SK-N-SH (cell line): ENCODE measurements at regions not wholly inside any gene's neighbourhood (a gene's known extent, or its start where the extent isn't known, plus 50 kb on each side); places are given as distances from the start of the nearest gene placed in this dataset.

Experiments
- CTCF ChIA-PET: fragments of 300-600, 350-600 bp; formaldehyde crosslinking; extraction: SDS; loops from one replicate; lab custom pipeline; 2021; lab: Yijun Ruan, JAX
- POLR2A ChIA-PET: fragments of 350-600 bp; sonication (Branson Sonifier 250); formaldehyde crosslinking; extraction: SDS; loops from one replicate; lab custom pipeline; 2020; ENCODE audit warnings: antibody characterized with exemption, inconsistent platforms; lab: Yijun Ruan, JAX
- DNase-seq: peaks from one replicate; pipeline ENCODE4 v3.0.0; 2012
- H2AFZ ChIP-seq: fragments of 200-600 bp; sonication (generic); 2 replicates; pipeline ENCODE4 v1.8.1; 2016; ENCODE audit warnings: antibody characterized with exemption, mild to moderate bottlenecking, low read depth
- H3F3A ChIP-seq: fragments of 200-600 bp; sonication (generic); replicated peaks from 2 replicates; pipeline ENCODE3; 2016; ENCODE audit warnings: antibody characterized with exemption, mild to moderate bottlenecking; ENCODE audit not compliant: insufficient read depth
- H3K27ac ChIP-seq, 2 experiments: fragments of 200-500 bp in 1 of 2; fragments of 200-600 bp in 1 of 2; sonication (Bioruptor generic) in 1 of 2; sonication (generic), shearing (Covaris generic) in 1 of 2; 2 replicates each; pipeline versions ENCODE4 v1.5.1 to v1.6.1; 2014 to 2016; ENCODE audit warnings: low read depth in 2 of 2, inconsistent platforms in 1 of 2, low read length in 1 of 2, mild to moderate bottlenecking in 1 of 2, mixed read lengths in 1 of 2
- H3K27me3 ChIP-seq: fragments of 200-600 bp; sonication (generic), shearing (Covaris generic); 2 replicates; pipeline ENCODE4 v1.6.1; 2016; ENCODE audit warnings: mixed run types; ENCODE audit not compliant: insufficient read depth
- H3K36me3 ChIP-seq, 2 experiments: fragments of 200-500 bp in 1 of 2; fragments of 200-600 bp in 1 of 2; sonication (Bioruptor generic) in 1 of 2; sonication (generic) in 1 of 2; replicated peaks in 1 of 2; 2 replicates each; pipeline versions ENCODE3 to v1.5.1; 2014 to 2016; ENCODE audit warnings: low read length in 1 of 2, mild to moderate bottlenecking in 1 of 2; ENCODE audit not compliant: insufficient read depth in 2 of 2, control insufficient read depth in 1 of 2
- H3K4me1 ChIP-seq, 2 experiments: fragments of 200-500 bp in 1 of 2; fragments of 200-600 bp in 1 of 2; sonication (Bioruptor generic) in 1 of 2; sonication (generic), shearing (Covaris generic) in 1 of 2; 2 replicates each; pipeline versions ENCODE4 v1.5.1 to v1.6.1; 2014 to 2016; ENCODE audit warnings: low read depth in 1 of 2, low read length in 1 of 2, mixed run types in 1 of 2; ENCODE audit not compliant: insufficient read depth in 2 of 2, control insufficient read depth in 1 of 2
- H3K4me2 ChIP-seq: fragments of 200-600 bp; sonication (generic), shearing (Covaris generic); 2 replicates; pipeline ENCODE4 v1.6.1; 2017; ENCODE audit warnings: mixed run types
- H3K4me3 ChIP-seq, 2 experiments: fragments of 200-500 bp in 1 of 2; fragments of 200-600 bp in 1 of 2; sonication (Bioruptor generic) in 1 of 2; sonication (generic), shearing (Covaris generic) in 1 of 2; 2 replicates each; pipeline versions ENCODE4 v1.5.1 to v1.8.1; 2014 to 2016; ENCODE audit warnings: low read depth in 2 of 2, inconsistent platforms in 1 of 2, low read length in 1 of 2, mild to moderate bottlenecking in 1 of 2, mixed read lengths in 1 of 2, moderate library complexity in 1 of 2
- H3K79me2 ChIP-seq: fragments of 200-600 bp; sonication (generic); 2 replicates; pipeline ENCODE4 v1.8.1; 2017; ENCODE audit warnings: mild to moderate bottlenecking; ENCODE audit not compliant: insufficient read depth
- H3K9ac ChIP-seq: fragments of 200-600 bp; sonication (generic); 2 replicates; pipeline ENCODE4 v1.6.1; 2017; ENCODE audit warnings: mixed run types
- H3K9me2 ChIP-seq: fragments of 200-600 bp; sonication (generic); 2 replicates; pipeline ENCODE4 v1.6.1; 2017; ENCODE audit warnings: mixed run types
- H3K9me3 ChIP-seq: fragments of 200-600 bp; sonication (generic); 2 replicates; pipeline ENCODE4 v1.6.1; 2017; ENCODE audit warnings: mixed run types, mild to moderate bottlenecking, moderate library complexity
- H4K20me1 ChIP-seq: fragments of 200-600 bp; sonication (generic); 2 replicates; pipeline ENCODE4 v1.6.1; 2017; ENCODE audit warnings: mild to moderate bottlenecking, mixed run types; ENCODE audit not compliant: insufficient read depth
- CTCF ChIP-seq: fragments of 200-600 bp; sonication (generic); IDR thresholded peaks from 2 replicates; pipeline ENCODE4 v1.6.1; 2017; ENCODE audit warnings: antibody characterized with exemption, mild to moderate bottlenecking, moderate library complexity
- ELF1 ChIP-seq: IDR thresholded peaks from 2 replicates; pipeline ENCODE4 v1.4.0; 2012
- FOSL2 ChIP-seq: IDR thresholded peaks from 2 replicates; pipeline ENCODE4 v1.4.0; 2012; ENCODE audit warnings: low read depth, mild to moderate bottlenecking, moderate library complexity, borderline replicate concordance
- GATA2 ChIP-seq: sonication (generic); formaldehyde crosslinking; IDR thresholded peaks from 2 replicates; pipeline ENCODE4 v1.5.0; 2020; ENCODE audit warnings: mild to moderate bottlenecking, missing genetic modification reagents
- JUND ChIP-seq: IDR thresholded peaks from 2 replicates; pipeline ENCODE4 v1.4.0; 2012
- NFIC ChIP-seq: IDR thresholded peaks from 2 replicates; pipeline ENCODE4 v1.4.0; 2012; ENCODE audit warnings: borderline replicate concordance
- POLR2AphosphoS5 ChIP-seq: IDR thresholded peaks from 2 replicates; pipeline ENCODE4 v1.6.1; 2012; ENCODE audit warnings: low read depth, low read length
- RFX5 ChIP-seq: IDR thresholded peaks from 2 replicates; pipeline ENCODE4 v1.6.1; 2012; ENCODE audit warnings: mild to moderate bottlenecking, improper control_type of control experiment, low read length
- SMC3 ChIP-seq: IDR thresholded peaks from 2 replicates; pipeline ENCODE4 v1.6.1; 2012; ENCODE audit warnings: low read depth, low read length, improper control_type of control experiment
- TAF1 ChIP-seq: IDR thresholded peaks from 2 replicates; pipeline ENCODE4 v1.6.1; 2012; ENCODE audit warnings: low read depth, mild to moderate bottlenecking, low read length, moderate library complexity, borderline replicate concordance
- TCF12 ChIP-seq: IDR thresholded peaks from 2 replicates; pipeline ENCODE4 v1.4.0; 2012
- TEAD4 ChIP-seq: IDR thresholded peaks from 2 replicates; pipeline ENCODE4 v1.4.0; 2012; ENCODE audit warnings: mild to moderate bottlenecking, borderline replicate concordance; ENCODE audit not compliant: insufficient read depth
- USF1 ChIP-seq: IDR thresholded peaks from 2 replicates; pipeline ENCODE4 v1.4.0; 2012; ENCODE audit warnings: low read depth, borderline replicate concordance
- WGBS: methylation state at CpG from one replicate; pipeline ENCODE4 v1.1.6; 2017; ENCODE audit warnings: low lambda C conversion rate; 5-methylcytosine and 5-hydroxymethylcytosine counted together

- TF ChIP-seq CTCF = no peak
- TF ChIP-seq TAF1 = no peak
- TF ChIP-seq SMC3 = no peak
These were observed 2078.4 kb downstream of the PCDH7 start (continued) for GRCh38 chr4:32798471-32799159.

DNA sequence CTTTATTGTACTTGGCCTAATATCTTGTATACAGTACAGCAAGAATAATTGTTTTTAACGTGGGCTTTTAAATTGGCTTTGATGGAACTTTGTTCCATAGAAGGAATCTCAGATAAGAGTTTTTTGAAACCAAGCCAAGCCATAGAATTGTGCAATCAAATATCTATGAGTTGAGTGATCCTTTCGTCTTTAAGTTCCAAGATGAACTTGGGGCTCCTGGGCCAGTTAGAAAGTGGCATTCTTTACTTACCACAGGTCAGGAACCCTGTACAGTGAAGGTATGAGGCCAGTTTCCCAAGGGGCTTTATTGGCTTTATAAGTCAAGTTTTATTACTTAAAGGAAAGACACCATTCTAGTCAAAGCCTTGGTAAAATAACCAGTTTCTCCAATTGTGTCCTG is 2104.2 kb downstream of the PCDH7 start:
- CTCF ChIA-PET = no interaction called here

GRCh38 chr4:32826169-32826568 is 2106.0 kb downstream of the PCDH7 start:
- Histone ChIP-seq H2AFZ (no peak overlapping the region), H3K79me2 (no peaks in the 10 kb centered on the region), H3K9ac (no peak overlapping the region), H3K27ac (no peak overlapping the region), H3K4me2 (no peak overlapping the region), H3K9me3 (peaks cover 3% of the 10 kb centered on the region; the same call in 1 of the 2 replicates), H3K4me3 (no peak overlapping the region), H3K27me3 (no peaks in the 10 kb centered on the region), H3F3A (no peaks in the 10 kb centered on the region), H3K36me3 (no peaks in the 10 kb centered on the region), H3K4me1 (no peaks in the 10 kb centered on the region), H3K9me2 (no peaks in the 10 kb centered on the region), H4K20me1 (no peaks in the 10 kb centered on the region)
- DNase-seq = no peak
- POLR2A ChIA-PET = no interaction called here
- CTCF ChIA-PET = no interaction called here
- TF ChIP-seq GATA2 (CRISPR knock-in tag) (no peak), RFX5 (no peak), TCF12 (no peak)
- 37% methylated on average over 3 of the region's 3 CpGs for WGBS

More for the DNA sequence above, 2104.2 kb downstream of the PCDH7 start:
- Histone ChIP-seq H3K9me3 (peaks cover 3% of the 10 kb centered on the region; the same call in 1 of the 2 replicates), H3K36me3 (no peaks in the 10 kb centered on the region), H3K4me3 (no peak overlapping the region), H3K27me3 (no peaks in the 10 kb centered on the region), H3K4me2 (no peak overlapping the region), H3K9ac (no peak overlapping the region), H3K4me1 (no peaks in the 10 kb centered on the region), H3K27ac (no peak overlapping the region), H2AFZ (no peak overlapping the region), H3K9me2 (no peaks in the 10 kb centered on the region), H3F3A (no peaks in the 10 kb centered on the region), H4K20me1 (no peaks in the 10 kb centered on the region), H3K79me2 (no peaks in the 10 kb centered on the region)
- WGBS = 3% methylated on average over 2 of the region's 2 CpGs
- DNase-seq = no peak
- TF ChIP-seq ELF1 (no peak), RFX5 (no peak), TCF12 (no peak), GATA2 (CRISPR knock-in tag) (no peak), JUND (no peak), POLR2AphosphoS5 (no peak), TAF1 (no peak), TEAD4 (no peak), USF1 (no peak), FOSL2 (no peak), NFIC (no peak), SMC3 (no peak)
- POLR2A ChIA-PET = no interaction called here
